ENCODE measurements at regions not wholly inside any gene's neighbourhood (a gene's known extent, or its start where the extent isn't known, plus 50 kb on each side); places are given as distances from the start of the nearest gene placed in this dataset.

GRCh38 chr7:17532861-17533404, 234.5 kb downstream of the AHR start:
- no peaks in the 10 kb centered on the region for H3K79me2 ChIP-seq (ENCODE audit: insufficient read depth)
- H3K36me3 ChIP-seq (replicated peaks in 1 of 2; ENCODE audit: control insufficient read depth in 1 of 2, insufficient read depth in 2 of 2, low read length in 1 of 2): no peaks in the 10 kb centered on the region
- no peak overlapping the region; the same call in 1 of the 2 replicates for H3K4me2 ChIP-seq
- H3K4me3 ChIP-seq (ENCODE audit: low read depth in 2 of 2, low read length in 1 of 2): no peak overlapping the region
- H3K9ac ChIP-seq: no peak overlapping the region
- no peaks in the 10 kb centered on the region for H4K20me1 ChIP-seq (ENCODE audit: insufficient read depth)
- TF ChIP-seq SMC3 (IDR thresholded peaks at IDR 0.05; ENCODE audit: low read depth, low read length) (no peak), NFIC (IDR thresholded peaks at IDR 0.05; ENCODE audit: borderline replicate concordance) (no peak), USF2 (IDR thresholded peaks at IDR 0.05; ENCODE audit: borderline replicate concordance, low read depth, low read length) (no peak)
- no peaks in the 10 kb centered on the region for H3K27me3 ChIP-seq (ENCODE audit: insufficient read depth)
- no peaks in the 10 kb centered on the region for H3F3A ChIP-seq (replicated peaks; ENCODE audit: insufficient read depth)
- no peak for DNase-seq
- peaks cover 0 to 5% of the 10 kb centered on the region in 2 experiments; a peak in 1 of 4 replicates for H3K4me1 ChIP-seq (ENCODE audit: control insufficient read depth in 1 of 2, insufficient read depth in 2 of 2, low read depth in 1 of 2, low read length in 1 of 2)
- H3K9me3 ChIP-seq: no peaks in the 10 kb centered on the region
- no peaks in the 10 kb centered on the region for H3K9me2 ChIP-seq
- no peak overlapping the region for H2AFZ ChIP-seq (ENCODE audit: low read depth)
- ChIA-PET CTCF (no interaction called here), POLR2A (no interaction called here)
- H3K27ac ChIP-seq (ENCODE audit: low read depth in 2 of 2, low read length in 1 of 2): no peak overlapping the region
- WGBS (ENCODE audit: low lambda C conversion rate): 5% methylated on average over 2 of the region's 2 CpGs

- H3K4me2 ChIP-seq: no peak overlapping the region
- POLR2A ChIA-PET: no interaction called here
- WGBS (ENCODE audit: low lambda C conversion rate): 13% methylated on average over 3 of the region's 3 CpGs
- H3F3A ChIP-seq (replicated peaks; ENCODE audit: insufficient read depth): no peaks in the 10 kb centered on the region
- H3K27ac ChIP-seq (ENCODE audit: low read depth in 2 of 2, low read length in 1 of 2): no peak overlapping the region
- H2AFZ ChIP-seq (ENCODE audit: low read depth): no peak overlapping the region
- H3K36me3 ChIP-seq (replicated peaks in 1 of 2; ENCODE audit: control insufficient read depth in 1 of 2, insufficient read depth in 2 of 2, low read length in 1 of 2): no peaks in the 10 kb centered on the region
- no peaks in the 10 kb centered on the region for H3K27me3 ChIP-seq (ENCODE audit: insufficient read depth)
- no peaks in the 10 kb centered on the region for H3K9me2 ChIP-seq
- TF ChIP-seq IRF3 (IDR thresholded peaks at IDR 0.05; ENCODE audit: low read depth, low read length) (no peak), EP300 (IDR thresholded peaks at IDR 0.05; ENCODE audit: borderline replicate concordance in 1 of 2, low read depth in 1 of 2, low read length in 1 of 2) (no peak), USF1 (IDR thresholded peaks at IDR 0.05; ENCODE audit: borderline replicate concordance, low read depth) (no peak), POLR2AphosphoS5 (IDR thresholded peaks at IDR 0.05; ENCODE audit: low read depth, low read length) (no peak), ZBTB33 (IDR thresholded peaks at IDR 0.05; ENCODE audit: borderline replicate concordance, low read depth) (no peak), EZH2phosphoT487 (IDR thresholded peaks at IDR 0.05; ENCODE audit: borderline replicate concordance, low read depth) (no peak), FOXM1 (IDR thresholded peaks at IDR 0.05; ENCODE audit: low read depth) (no peak), TEAD4 (IDR thresholded peaks at IDR 0.05; ENCODE audit: borderline replicate concordance, insufficient read depth) (no peak), SIN3A (IDR thresholded peaks at IDR 0.05; ENCODE audit: borderline replicate concordance, low read depth, low read length) (no peak), MEF2A (IDR thresholded peaks at IDR 0.05; ENCODE audit: borderline replicate concordance, low read depth) (no peak), JUND (IDR thresholded peaks at IDR 0.05) (no peak), RCOR1 (IDR thresholded peaks at IDR 0.05; ENCODE audit: low read length) (no peak), NRF1 (IDR thresholded peaks at IDR 0.05; ENCODE audit: low read depth, low read length) (no peak), RAD21 (IDR thresholded peaks at IDR 0.05; ENCODE audit: low read length) (no peak), TCF12 (IDR thresholded peaks at IDR 0.05) (no peak), PBX3 (IDR thresholded peaks at IDR 0.05) (no peak)
- no peak for DNase-seq
- no peaks in the 10 kb centered on the region for H3K9me3 ChIP-seq
- no peak overlapping the region for H3K9ac ChIP-seq
- CTCF ChIA-PET: no interaction called here
- H3K4me3 ChIP-seq (ENCODE audit: low read depth in 2 of 2, low read length in 1 of 2): no peak overlapping the region
- H4K20me1 ChIP-seq (ENCODE audit: insufficient read depth): no peaks in the 10 kb centered on the region
- peaks cover 0 to 5% of the 10 kb centered on the region in 2 experiments; a peak in 1 of 4 replicates for H3K4me1 ChIP-seq (ENCODE audit: control insufficient read depth in 1 of 2, insufficient read depth in 2 of 2, low read depth in 1 of 2, low read length in 1 of 2)
- H3K79me2 ChIP-seq (ENCODE audit: insufficient read depth): no peaks in the 10 kb centered on the region
Observed at GRCh38 chr7:17534348-17534747, 235.9 kb downstream of the AHR start.

All from SK-N-SH (cell line).